GM12864 (cell line): ENCODE measurements at regions not wholly inside any gene's neighbourhood (a gene's known extent, or its start where the extent isn't known, plus 50 kb on each side); places are given as distances from the start of the nearest gene placed in this dataset.
"Not testable (repeated sequence)": the region's sequence is repeated elsewhere in the genome, so short reads cannot be mapped to it uniquely, and the experiment has no call there.

ENCODE experiments used
- DNase-seq: peaks from one replicate; pipeline ENCODE4 v3.0.0-alpha.2; 2011; ENCODE audit warnings: low read depth
- H3K4me3 ChIP-seq: 2 replicates; pipeline ENCODE4 v1.5.1; 2011; ENCODE audit warnings: mild to moderate bottlenecking, low read depth, low read length, control low read depth
- TF ChIP-seq, protein P1 (sequence below): IDR thresholded peaks from 2 replicates; pipeline ENCODE4 v1.5.1; 2011; ENCODE audit warnings: low read depth, mild to moderate bottlenecking, moderate library complexity, low read length, control low read depth, inconsistent platforms; ENCODE audit errors: missing control alignments

- no peak overlapping the region for H3K4me3 ChIP-seq
- DNase-seq: no peak
- TF ChIP-seq, protein P1, sequence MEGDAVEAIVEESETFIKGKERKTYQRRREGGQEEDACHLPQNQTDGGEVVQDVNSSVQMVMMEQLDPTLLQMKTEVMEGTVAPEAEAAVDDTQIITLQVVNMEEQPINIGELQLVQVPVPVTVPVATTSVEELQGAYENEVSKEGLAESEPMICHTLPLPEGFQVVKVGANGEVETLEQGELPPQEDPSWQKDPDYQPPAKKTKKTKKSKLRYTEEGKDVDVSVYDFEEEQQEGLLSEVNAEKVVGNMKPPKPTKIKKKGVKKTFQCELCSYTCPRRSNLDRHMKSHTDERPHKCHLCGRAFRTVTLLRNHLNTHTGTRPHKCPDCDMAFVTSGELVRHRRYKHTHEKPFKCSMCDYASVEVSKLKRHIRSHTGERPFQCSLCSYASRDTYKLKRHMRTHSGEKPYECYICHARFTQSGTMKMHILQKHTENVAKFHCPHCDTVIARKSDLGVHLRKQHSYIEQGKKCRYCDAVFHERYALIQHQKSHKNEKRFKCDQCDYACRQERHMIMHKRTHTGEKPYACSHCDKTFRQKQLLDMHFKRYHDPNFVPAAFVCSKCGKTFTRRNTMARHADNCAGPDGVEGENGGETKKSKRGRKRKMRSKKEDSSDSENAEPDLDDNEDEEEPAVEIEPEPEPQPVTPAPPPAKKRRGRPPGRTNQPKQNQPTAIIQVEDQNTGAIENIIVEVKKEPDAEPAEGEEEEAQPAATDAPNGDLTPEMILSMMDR: no peak
Observed at GRCh38 chr5:99061711-99062110, 132.9 kb upstream of the CHD1 start.

DNA sequence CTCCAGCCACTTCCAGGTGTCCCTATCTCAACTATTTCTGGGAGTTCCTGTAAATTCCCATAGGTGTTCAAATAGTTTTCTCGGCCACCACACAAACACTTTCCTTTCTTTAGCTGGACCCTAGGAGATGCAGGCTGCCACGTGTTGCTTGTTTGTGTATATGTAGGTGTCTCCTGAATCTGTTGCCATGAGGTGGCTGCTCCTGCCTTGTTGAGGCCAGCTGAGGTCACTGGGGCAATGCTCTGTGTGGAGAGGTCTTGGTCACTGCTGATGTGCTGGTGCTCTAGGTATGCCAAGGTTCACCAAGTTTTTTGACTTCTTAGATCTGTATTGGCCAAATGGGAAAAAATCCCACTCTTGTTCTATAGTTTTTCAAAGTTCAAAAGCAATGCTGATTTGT lies 132.5 kb upstream of the CHD1 start:
- TF ChIP-seq, protein P1: no peak
- DNase-seq: no peak
- no peak overlapping the region for H3K4me3 ChIP-seq

GRCh38 chr5:99060306-99061261 lies 131.8 kb upstream of the CHD1 start:
- no peak overlapping the region; the same call in 1 of the 2 replicates for H3K4me3 ChIP-seq
- DNase-seq: peak; percentile 47
- TF ChIP-seq, protein P1: peak; percentile 65

DNA sequence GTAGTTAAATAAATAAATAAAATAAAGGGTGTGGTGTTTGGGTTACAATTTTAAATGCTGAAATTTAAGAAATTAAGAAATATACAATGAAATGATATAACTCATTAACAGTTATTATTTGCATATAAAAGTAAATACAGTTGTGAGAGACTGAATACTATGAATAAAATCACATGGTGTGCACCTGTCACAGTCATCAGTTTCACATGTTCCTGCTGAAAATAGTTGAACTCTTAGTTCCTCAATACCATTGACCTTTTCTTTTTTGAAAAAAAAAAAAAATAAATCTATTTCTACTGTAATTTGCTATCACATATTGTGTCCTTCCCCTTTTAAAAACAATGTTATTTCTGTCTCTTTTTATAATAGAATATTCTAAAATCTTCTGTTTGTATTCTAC lies 130.9 kb upstream of the CHD1 start:
- no peak overlapping the region for H3K4me3 ChIP-seq
- no peak for DNase-seq
- TF ChIP-seq, protein P1: no peak

GRCh38 chr5:99058466-99058865 lies 129.7 kb upstream of the CHD1 start:
- no peak for DNase-seq
- TF ChIP-seq, protein P1: no peak

DNA sequence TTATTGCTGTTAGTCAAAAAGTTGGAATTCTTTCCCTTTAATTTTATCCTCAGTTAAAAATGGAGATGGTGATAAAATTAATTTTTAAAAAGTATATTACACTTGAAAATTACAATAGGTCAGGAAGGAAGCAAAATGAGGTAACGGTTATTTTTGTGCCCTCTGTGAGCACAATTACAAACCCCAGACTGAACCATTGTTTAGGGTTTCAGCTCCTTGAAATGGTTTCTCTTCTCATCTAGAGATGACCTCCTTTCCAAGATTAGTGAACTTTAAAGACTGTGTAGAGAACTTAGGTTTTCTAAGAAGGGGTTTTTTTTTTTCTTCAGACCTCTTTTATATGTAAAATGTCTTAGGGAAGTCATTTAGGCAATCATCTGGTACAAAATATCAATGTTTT lies 126.2 kb upstream of the CHD1 start:
- DNase-seq: no peak
- no peak overlapping the region for H3K4me3 ChIP-seq
- TF ChIP-seq, protein P1: no peak

More at GRCh38 chr5:99058466-99058865, 129.7 kb upstream of the CHD1 start:
- no peak overlapping the region for H3K4me3 ChIP-seq

- TF ChIP-seq, protein P1: no peak
- DNase-seq: no peak
- no peak overlapping the region for H3K4me3 ChIP-seq
Observed at GRCh38 chr5:99045871-99046270, 117.1 kb upstream of the CHD1 start.

GRCh38 chr5:99043257-99043656 lies 114.5 kb upstream of the CHD1 start:
- DNase-seq, H3K4me3 ChIP-seq: not testable (repeated sequence)
